Glomerular visceral epithelial cell (primary cell): ENCODE measurements at regions not wholly inside any gene's neighbourhood (a gene's known extent, or its start where the extent isn't known, plus 50 kb on each side); places are given as distances from the start of the nearest gene placed in this dataset.
"Not testable (repeated sequence)": the region's sequence is repeated elsewhere in the genome, so short reads cannot be mapped to it uniquely, and the experiment has no call there.

Source experiments
- DNase-seq: peaks from one replicate; pipeline ENCODE4 v3.0.0-alpha.2; 2016; ENCODE audit errors: extremely low spot score

GRCh38 chr2:139585101-139585500 is 804.9 kb upstream of the NXPH2 start:
- no peak for DNase-seq

- no peak for DNase-seq
Measured at GRCh38 chr2:139574371-139574770, 794.2 kb upstream of the NXPH2 start.

GRCh38 chr2:139556789-139557188 is 776.6 kb upstream of the NXPH2 start:
- DNase-seq, result no peak

DNA sequence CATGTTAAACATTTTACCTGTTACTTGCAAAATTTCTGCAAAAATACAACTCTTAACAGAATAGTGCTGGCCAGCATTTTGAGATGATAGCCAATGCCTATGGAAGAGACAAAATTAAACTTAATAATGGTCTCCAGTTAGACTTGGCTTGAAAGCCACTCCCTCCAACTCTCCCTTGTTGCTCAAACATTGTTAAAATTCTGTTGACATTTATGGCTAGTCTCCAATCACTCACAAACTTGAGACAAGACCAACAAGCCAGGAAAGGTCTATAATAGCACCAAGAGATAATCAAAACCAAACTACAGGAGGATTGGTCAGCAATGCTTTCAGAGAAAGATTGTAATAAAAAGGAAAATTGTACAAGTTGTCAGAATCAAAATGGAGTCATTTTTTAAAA is 770.7 kb upstream of the NXPH2 start:
- no peak for DNase-seq

DNA sequence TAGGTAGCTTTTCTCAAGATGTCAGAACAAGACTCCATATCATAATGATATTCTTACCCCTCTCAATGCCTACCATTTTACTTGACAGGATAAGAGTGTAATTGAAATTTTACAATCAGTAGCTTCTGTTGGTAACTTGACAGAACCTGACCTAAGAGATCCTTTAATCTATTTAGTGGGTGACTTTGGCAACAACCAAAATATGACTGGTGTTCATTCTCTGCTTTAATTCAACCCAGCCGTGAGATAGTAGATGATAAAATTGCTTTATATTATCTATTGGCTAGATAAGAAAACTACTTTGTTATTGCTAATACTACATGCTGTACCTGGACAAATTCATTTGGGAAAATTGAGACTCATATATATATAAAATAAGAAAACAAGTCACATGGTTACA is 770.2 kb upstream of the NXPH2 start:
- no peak for DNase-seq

- DNase-seq, result no peak
Measured at GRCh38 chr2:139544186-139544851, 764.1 kb upstream of the NXPH2 start.

- DNase-seq, result not testable (repeated sequence)
Measured at GRCh38 chr2:139538332-139539020, 758.3 kb upstream of the NXPH2 start.

GRCh38 chr2:139529080-139529479 is 748.9 kb upstream of the NXPH2 start:
- DNase-seq, result peak; percentile 29

DNA sequence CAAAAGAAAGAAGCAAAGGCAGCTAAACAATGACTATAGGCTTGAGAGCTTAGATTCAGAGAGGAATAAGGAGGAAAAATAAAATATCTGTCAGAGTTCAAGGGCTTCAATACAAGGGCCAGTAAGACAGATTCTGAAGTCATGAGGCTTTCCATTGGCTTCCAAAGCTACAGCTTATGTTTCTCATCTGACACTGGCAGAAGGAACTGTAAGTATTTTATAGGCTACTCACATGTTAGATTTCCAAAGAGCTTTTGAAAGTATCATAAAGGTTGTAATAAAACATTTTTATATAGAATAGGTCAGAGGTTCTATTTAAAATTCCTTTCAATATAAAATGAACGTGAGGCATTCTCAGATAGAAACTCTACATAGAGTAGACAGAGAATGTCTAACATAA is 746.6 kb upstream of the NXPH2 start:
- DNase-seq, result no peak

DNA sequence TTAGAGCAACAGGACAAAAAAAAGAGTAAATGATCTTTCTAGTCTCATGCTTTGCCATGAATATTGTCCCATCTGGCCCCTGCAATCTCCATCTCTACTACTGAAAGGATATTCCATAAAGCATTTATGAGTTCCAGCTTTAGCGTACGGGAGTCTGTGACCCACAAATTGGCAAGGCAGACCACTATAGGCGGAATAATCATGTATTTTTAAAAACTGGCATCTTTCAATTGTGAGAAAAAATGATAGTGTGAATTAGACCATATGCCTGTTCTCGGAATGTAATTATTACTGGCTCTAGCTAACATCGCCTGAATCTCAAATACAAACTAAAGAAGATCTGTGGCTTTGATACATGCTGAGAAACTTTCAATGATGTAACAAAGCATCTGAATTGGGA is 738.1 kb upstream of the NXPH2 start:
- DNase-seq, result no peak

GRCh38 chr2:139514951-139515350 is 734.8 kb upstream of the NXPH2 start:
- DNase-seq, result no peak

- DNase-seq, result no peak
Measured at GRCh38 chr2:139495851-139496250, 715.7 kb upstream of the NXPH2 start.

GRCh38 chr2:139492131-139492680 is 712.0 kb upstream of the NXPH2 start:
- DNase-seq, result no peak

DNA sequence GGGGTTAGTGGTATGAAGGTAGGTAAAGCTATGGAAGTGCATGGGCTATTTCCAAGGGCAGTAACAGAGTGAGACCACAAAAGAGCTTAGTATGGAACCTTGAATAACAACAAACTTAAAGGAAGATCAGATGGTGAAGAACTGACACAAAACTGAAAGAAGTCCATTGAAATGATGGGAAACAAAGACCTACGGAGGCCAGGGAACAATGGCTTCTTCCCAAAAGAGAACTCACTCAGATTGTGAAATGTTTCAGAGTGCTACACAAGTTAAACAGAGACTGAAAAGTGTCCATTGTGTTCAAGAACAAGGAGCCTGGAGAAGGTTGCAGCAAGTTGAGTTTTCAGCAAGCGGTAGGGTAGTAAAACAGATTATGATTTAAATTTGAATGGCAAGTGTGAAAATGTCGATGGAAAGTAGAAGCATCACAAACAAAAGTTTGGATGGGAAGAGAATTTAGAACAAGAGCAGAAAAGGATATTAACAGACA is 700.0 kb upstream of the NXPH2 start:
- no peak for DNase-seq

GRCh38 chr2:139478165-139478914 is 698.1 kb upstream of the NXPH2 start:
- DNase-seq, result no peak

GRCh38 chr2:139477618-139478017 is 697.4 kb upstream of the NXPH2 start:
- DNase-seq, result no peak

GRCh38 chr2:139469985-139470384 is 689.8 kb upstream of the NXPH2 start:
- DNase-seq, result no peak

DNA sequence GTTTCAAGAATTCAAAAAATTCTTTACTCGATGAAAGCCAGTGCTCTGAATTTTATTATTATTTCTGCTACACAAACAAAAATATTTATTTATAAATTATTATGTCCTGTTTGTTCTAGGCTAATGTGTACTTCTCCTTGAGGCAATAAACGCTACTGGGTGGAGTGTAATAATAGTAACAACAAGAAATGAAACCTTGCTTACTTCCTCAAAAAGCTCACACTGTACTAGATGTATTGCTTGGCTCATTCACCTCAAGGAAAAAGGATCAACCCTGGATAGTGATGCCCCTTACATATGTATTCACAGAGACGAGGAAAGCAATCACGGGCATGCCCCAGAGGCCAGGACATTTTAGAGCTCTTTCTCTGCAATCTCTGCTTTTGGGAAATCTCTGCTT is 685.6 kb upstream of the NXPH2 start:
- no peak for DNase-seq

DNA sequence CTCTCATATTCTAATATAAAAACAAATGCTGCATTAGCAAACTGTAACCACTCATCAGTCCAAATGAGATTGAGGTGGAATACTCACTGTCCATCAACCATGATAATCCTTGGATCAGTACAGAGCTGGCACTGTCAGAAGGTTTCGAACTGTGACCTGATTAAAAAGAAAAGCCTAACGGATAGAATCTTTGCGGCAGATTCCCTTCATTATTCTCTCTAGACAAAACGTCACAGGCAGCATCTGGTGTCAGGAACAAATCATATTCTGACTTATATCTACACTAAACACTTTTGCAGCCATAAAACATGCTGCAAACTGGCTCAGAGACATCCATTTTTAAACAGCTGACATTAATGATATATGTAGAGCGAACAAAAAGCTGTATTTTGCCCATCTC is 677.7 kb upstream of the NXPH2 start:
- no peak for DNase-seq

- no peak for DNase-seq
Measured at GRCh38 chr2:139454251-139454650, 674.1 kb upstream of the NXPH2 start.

- no peak for DNase-seq
Measured at GRCh38 chr2:139439100-139439499, 658.9 kb upstream of the NXPH2 start.

GRCh38 chr2:139438478-139438877 is 658.3 kb upstream of the NXPH2 start:
- no peak for DNase-seq

DNA sequence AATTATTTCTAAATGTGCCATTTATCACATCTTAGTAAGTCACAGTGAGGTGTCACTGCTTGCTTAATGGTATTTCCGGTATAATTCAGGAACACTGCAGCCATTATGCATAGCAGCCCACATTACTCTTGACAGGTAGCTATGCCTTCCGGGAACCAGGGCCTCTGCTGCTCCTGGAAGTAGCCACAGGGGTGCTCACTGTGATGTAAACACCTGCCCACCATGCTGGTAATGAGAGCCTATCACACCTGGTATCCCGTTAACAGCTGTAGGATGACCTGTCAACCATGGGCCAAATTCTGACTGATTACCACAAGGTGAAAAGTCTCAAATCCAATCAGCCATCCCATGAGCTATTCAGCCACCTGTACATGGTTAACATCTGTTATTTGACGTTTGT is 647.0 kb upstream of the NXPH2 start:
- DNase-seq, result no peak
